ENCODE measurements at regions not wholly inside any gene's neighbourhood (a gene's known extent, or its start where the extent isn't known, plus 50 kb on each side); places are given as distances from the start of the nearest gene placed in this dataset.

DNA sequence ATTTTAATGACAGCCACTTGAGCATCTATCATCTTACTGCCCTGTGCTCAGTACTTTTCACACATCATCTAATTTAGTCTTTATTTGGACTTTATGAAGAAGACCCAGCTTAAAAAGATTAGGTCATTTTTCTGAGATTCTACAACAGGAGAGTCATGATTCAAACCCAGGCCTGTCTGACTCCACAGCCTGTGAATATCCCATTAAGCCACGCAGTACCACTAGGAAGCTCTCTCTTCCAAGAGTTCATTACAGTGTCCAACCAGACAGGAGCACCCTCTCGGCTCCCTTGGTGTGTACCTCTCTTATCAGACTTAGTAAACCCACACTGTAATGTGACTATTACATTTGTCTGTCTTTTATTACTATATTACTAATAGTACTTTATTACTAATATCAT, 332.8 kb downstream of the DHX15 start:
- no peak overlapping the region for H3K27ac Mint-ChIP-seq (ENCODE audit: low read depth, unreplicated experiment)
- intact Hi-C loops (cut with micrococcal nuclease) = no loop called here
- H3K4me3 Mint-ChIP-seq (ENCODE audit: unreplicated experiment) = no peak overlapping the region
- TF ChIP-seq, protein P1, sequence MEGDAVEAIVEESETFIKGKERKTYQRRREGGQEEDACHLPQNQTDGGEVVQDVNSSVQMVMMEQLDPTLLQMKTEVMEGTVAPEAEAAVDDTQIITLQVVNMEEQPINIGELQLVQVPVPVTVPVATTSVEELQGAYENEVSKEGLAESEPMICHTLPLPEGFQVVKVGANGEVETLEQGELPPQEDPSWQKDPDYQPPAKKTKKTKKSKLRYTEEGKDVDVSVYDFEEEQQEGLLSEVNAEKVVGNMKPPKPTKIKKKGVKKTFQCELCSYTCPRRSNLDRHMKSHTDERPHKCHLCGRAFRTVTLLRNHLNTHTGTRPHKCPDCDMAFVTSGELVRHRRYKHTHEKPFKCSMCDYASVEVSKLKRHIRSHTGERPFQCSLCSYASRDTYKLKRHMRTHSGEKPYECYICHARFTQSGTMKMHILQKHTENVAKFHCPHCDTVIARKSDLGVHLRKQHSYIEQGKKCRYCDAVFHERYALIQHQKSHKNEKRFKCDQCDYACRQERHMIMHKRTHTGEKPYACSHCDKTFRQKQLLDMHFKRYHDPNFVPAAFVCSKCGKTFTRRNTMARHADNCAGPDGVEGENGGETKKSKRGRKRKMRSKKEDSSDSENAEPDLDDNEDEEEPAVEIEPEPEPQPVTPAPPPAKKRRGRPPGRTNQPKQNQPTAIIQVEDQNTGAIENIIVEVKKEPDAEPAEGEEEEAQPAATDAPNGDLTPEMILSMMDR (IDR thresholded peaks at IDR 0.05; ENCODE audit: unreplicated experiment) = no peak
- DNase-seq (ENCODE audit: unreplicated experiment) = no peak
- H3K4me1 Mint-ChIP-seq (ENCODE audit: insufficient read depth, unreplicated experiment) = peaks cover 22% of the 10 kb centered on the region
- POLR2A ChIA-PET = interaction anchor here (0.6 kb wide), 1 partner anchor 56 kb away, joined by 3 read pairs; no protein-coding TSS in a partner anchor
- H3K36me3 Mint-ChIP-seq (ENCODE audit: insufficient read depth, unreplicated experiment) = no peaks in the 10 kb centered on the region
- CTCF ChIA-PET = interaction anchor here (0.9 kb wide), 1 partner anchor 729 kb away, joined by 3 read pairs; no protein-coding TSS in a partner anchor
- no TSS peak for BruUV-seq (replicated peaks)
- H3K27me3 Mint-ChIP-seq (ENCODE audit: insufficient read depth, unreplicated experiment) = no peaks in the 10 kb centered on the region
- H3K9me3 Mint-ChIP-seq (ENCODE audit: unreplicated experiment) = no peaks in the 10 kb centered on the region

DNA sequence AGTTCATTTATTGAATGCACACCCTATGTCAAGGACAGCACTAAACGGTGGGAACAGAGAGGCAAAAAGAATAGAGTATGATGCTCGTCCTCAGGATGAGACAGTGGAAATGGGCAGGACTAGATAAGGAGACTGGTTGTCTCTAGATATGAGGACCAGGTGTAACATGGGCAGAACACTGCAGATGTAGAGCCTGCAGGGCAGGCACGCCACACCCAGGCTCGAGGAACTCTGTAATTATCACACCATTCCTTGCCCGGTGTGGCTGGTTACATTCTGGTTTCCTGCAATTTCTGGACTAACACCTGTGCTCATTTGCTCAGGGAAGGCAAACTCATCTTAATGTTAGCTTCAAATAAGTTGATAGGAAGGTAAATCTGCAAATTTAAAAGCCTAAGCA, 334.4 kb downstream of the DHX15 start:
- TF ChIP-seq, protein P1 (IDR thresholded peaks at IDR 0.05; ENCODE audit: unreplicated experiment) = no peak
- H3K36me3 Mint-ChIP-seq (ENCODE audit: insufficient read depth, unreplicated experiment) = no peaks in the 10 kb centered on the region
- H3K4me3 Mint-ChIP-seq (ENCODE audit: unreplicated experiment) = no peak overlapping the region
- no peaks in the 10 kb centered on the region for H3K9me3 Mint-ChIP-seq (ENCODE audit: unreplicated experiment)
- peaks cover 22% of the 10 kb centered on the region for H3K4me1 Mint-ChIP-seq (ENCODE audit: insufficient read depth, unreplicated experiment)
- no peaks in the 10 kb centered on the region for H3K27me3 Mint-ChIP-seq (ENCODE audit: insufficient read depth, unreplicated experiment)
- CTCF ChIA-PET = no interaction called here
- intact Hi-C loops (cut with micrococcal nuclease) = no loop called here
- no TSS peak for BruUV-seq (replicated peaks)
- no peak for DNase-seq (ENCODE audit: unreplicated experiment)
- no peak overlapping the region for H3K27ac Mint-ChIP-seq (ENCODE audit: low read depth, unreplicated experiment)
- POLR2A ChIA-PET = no interaction called here

DNA sequence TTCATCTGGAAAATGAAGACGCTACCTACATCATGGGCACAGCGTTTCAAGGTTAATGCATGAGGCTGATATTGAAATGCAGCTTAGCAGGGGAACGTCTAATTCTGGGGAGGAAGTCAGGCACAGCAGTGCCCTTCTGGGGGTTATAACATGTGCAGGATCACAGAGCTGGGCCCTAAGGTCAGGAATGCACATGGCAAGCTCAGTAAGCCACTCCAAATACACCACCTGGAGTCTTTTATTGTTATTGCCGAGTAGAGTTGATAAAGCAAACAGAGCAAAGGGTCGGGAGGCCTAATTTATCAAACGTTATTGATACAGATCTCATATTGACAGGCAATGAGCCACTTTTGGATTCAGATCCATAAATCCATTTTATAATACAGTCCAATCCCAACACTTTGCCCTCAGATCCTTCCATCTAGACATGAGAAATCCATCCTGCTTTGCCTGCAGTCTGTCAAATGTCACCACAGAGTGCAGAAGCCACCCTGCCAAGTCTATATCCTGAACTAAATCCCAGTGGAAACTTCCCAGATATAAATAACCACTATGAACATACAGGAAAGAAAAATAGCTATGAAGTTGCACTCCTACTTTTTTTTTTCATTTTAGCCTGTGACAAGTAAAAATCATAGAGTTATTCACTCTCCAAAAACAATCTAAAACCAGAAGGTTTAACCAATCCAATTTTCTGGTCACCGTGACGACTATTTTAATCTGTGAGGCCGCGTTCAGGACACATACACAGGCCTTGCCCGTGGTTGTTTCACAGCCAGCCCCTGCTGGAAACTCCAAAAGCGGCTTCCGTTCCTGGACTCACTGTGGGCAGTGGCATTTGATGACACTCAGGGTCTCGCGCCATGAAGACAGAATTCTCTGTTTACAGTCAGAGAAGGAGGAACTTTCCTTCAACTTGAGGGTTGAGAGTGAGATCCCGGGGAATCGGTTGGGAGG, 335.4 kb downstream of the DHX15 start:
- intact Hi-C loops (cut with micrococcal nuclease) = no loop called here
- Mint-ChIP-seq H3K9me3 (ENCODE audit: unreplicated experiment) (no peaks in the 10 kb centered on the region), H3K27me3 (ENCODE audit: insufficient read depth, unreplicated experiment) (no peaks in the 10 kb centered on the region), H3K4me3 (ENCODE audit: unreplicated experiment) (no peak overlapping the region), H3K36me3 (ENCODE audit: insufficient read depth, unreplicated experiment) (no peaks in the 10 kb centered on the region), H3K27ac (ENCODE audit: low read depth, unreplicated experiment) (no peak overlapping the region), H3K4me1 (ENCODE audit: insufficient read depth, unreplicated experiment) (peaks cover 22% of the 10 kb centered on the region)
- ChIA-PET CTCF (interaction anchor here (0.9 kb wide), 1 partner anchor 28 kb away, joined by 3 read pairs; no protein-coding TSS in a partner anchor), POLR2A (interaction anchor here (1.3 kb wide), 1 partner anchor 72 kb away, joined by 6 read pairs; no protein-coding TSS in a partner anchor)
- TF ChIP-seq, protein P1 (IDR thresholded peaks at IDR 0.05; ENCODE audit: unreplicated experiment) = no peak
- BruUV-seq (replicated peaks) = no TSS peak
- no peak for DNase-seq (ENCODE audit: unreplicated experiment)

DNA sequence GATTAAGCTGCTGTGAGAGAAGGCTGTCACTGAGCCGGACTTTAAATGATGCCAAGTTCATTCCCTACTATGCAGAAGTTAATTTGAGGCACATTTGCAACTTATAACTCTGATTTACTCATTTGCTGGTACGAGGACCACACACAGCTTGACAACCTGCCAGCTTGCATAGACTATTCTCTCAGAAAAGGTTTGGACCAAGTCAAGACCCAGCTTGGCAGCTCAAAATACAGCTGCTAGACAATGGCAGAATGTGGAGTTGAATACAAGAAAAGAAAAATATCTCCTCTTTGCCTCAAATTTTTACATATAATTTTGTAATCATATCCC, 338.9 kb downstream of the DHX15 start:
- DNase-seq (ENCODE audit: unreplicated experiment) = no peak
- no peak overlapping the region for H3K4me3 Mint-ChIP-seq (ENCODE audit: unreplicated experiment)
- no peak overlapping the region for H3K27ac Mint-ChIP-seq (ENCODE audit: low read depth, unreplicated experiment)
- POLR2A ChIA-PET = no interaction called here
- H3K4me1 Mint-ChIP-seq (ENCODE audit: insufficient read depth, unreplicated experiment) = peaks cover 8% of the 10 kb centered on the region
- intact Hi-C loops (cut with micrococcal nuclease) = no loop called here
- TF ChIP-seq, protein P1 (IDR thresholded peaks at IDR 0.05; ENCODE audit: unreplicated experiment) = no peak
- no peaks in the 10 kb centered on the region for H3K9me3 Mint-ChIP-seq (ENCODE audit: unreplicated experiment)
- H3K36me3 Mint-ChIP-seq (ENCODE audit: insufficient read depth, unreplicated experiment) = no peaks in the 10 kb centered on the region
- BruUV-seq (replicated peaks) = no TSS peak
- no peaks in the 10 kb centered on the region for H3K27me3 Mint-ChIP-seq (ENCODE audit: insufficient read depth, unreplicated experiment)
- CTCF ChIA-PET = no interaction called here
